K562 (cell line): ENCODE measurements at regions not wholly inside any gene's neighbourhood (a gene's known extent, or its start where the extent isn't known, plus 50 kb on each side); places are given as distances from the start of the nearest gene placed in this dataset.

Experiments used
- ATAC-seq: fragments of 200-7000 bp; cut with Tn5 transposase; 3 replicates; pipeline ENCODE4 v1.9.1; 2020; ENCODE audit warnings: moderate library complexity
- BruUV-seq: library from RNA; stranded (reverse); fragments of 400-500 nt; replicated peaks from 2 replicates; lab custom pipeline; 2021; lab: Mats Ljungman, UMichigan
- CTCF ChIA-PET: fragments of 300-600 bp; formaldehyde crosslinking; extraction: SDS; loops from one replicate; lab custom pipeline; 2021; ENCODE audit warnings: low intra/inter-chr PET ratio; lab: Yijun Ruan, JAX
- POLR2A ChIA-PET: fragments of 300-600, 350-650 bp; sonication (Branson Sonifier 250); formaldehyde crosslinking; extraction: SDS; loops from one replicate; lab custom pipeline; 2021; ENCODE audit warnings: antibody characterized with exemption, inconsistent platforms; lab: Yijun Ruan, JAX
- DNase-seq, 4 experiments: peaks; one replicate each; pipeline versions ENCODE4 v3.0.0 to v3.0.0-alpha.2; 2011 to 2018; ENCODE audit warnings: low spot score in 3 of 4, mixed read lengths in 3 of 4; ENCODE audit errors: extremely low read depth in 1 of 4
- FAIRE-seq: peaks from 2 replicates; lab custom pipeline; 2011; peaks lifted over from hg19 to GRCh38; lab: Jason Lieb, UNC
- H2AFZ ChIP-seq: 2 replicates; pipeline ENCODE4 v1.6.0; 2011; ENCODE audit warnings: low read depth, low read length, control low read depth, inconsistent platforms
- H3K27ac ChIP-seq: fragments of 200-600 bp; 3 replicates; pipeline ENCODE4 v1.8.0; 2011; ENCODE audit warnings: low read depth, mild to moderate bottlenecking, control low read depth, inconsistent platforms, low read length, moderate library complexity, mixed read lengths; ENCODE audit errors: extremely low read depth
- H3K27me3 ChIP-seq, 2 experiments: fragments of 300-600 bp in 1 of 2; 2 replicates in 1 of 2; 3 replicates in 1 of 2; pipeline versions ENCODE4 v1.6.0 to v1.8.0; 2011; ENCODE audit warnings: inconsistent platforms in 2 of 2, low read length in 2 of 2, mild to moderate bottlenecking in 1 of 2, mixed read lengths in 1 of 2, moderate library complexity in 1 of 2; ENCODE audit not compliant: control insufficient read depth in 2 of 2, insufficient read depth in 2 of 2
- H3K36me3 ChIP-seq: fragments of 300-600 bp; 3 replicates; pipeline ENCODE4 v1.8.0; 2011; ENCODE audit warnings: mild to moderate bottlenecking, low read length, inconsistent platforms; ENCODE audit not compliant: control insufficient read depth, insufficient read depth
- H3K4me1 ChIP-seq, 2 experiments: fragments of 200-600 bp in 1 of 2; replicated peaks in 1 of 2; 2 replicates in 1 of 2; 3 replicates in 1 of 2; pipeline versions ENCODE4 v1.5.1 to v1.8.0; 2011; ENCODE audit warnings: inconsistent platforms in 2 of 2, low read length in 2 of 2, mild to moderate bottlenecking in 1 of 2, mixed read lengths in 1 of 2, moderate library complexity in 1 of 2; ENCODE audit not compliant: control insufficient read depth in 2 of 2, insufficient read depth in 2 of 2
- H3K4me2 ChIP-seq: 2 replicates; pipeline ENCODE4 v1.6.1; 2011; ENCODE audit warnings: low read length, control low read depth, inconsistent platforms, mixed read lengths; ENCODE audit not compliant: insufficient read depth
- H3K4me3 ChIP-seq: fragments of 200-600 bp; sonication (generic), shearing (Covaris generic); 2 replicates; pipeline ENCODE4 v1.5.1; 2016; ENCODE audit warnings: control low read depth, inconsistent platforms
- H3K79me2 ChIP-seq: fragments of 200-600 bp; 3 replicates; pipeline ENCODE4 v1.8.0; 2011; ENCODE audit warnings: low read length, inconsistent platforms; ENCODE audit not compliant: control insufficient read depth, insufficient read depth
- H3K9ac ChIP-seq, 2 experiments: 2 replicates each; pipeline versions ENCODE4 v1.6.0 to v1.6.1; 2011; ENCODE audit warnings: low read depth in 2 of 2, low read length in 2 of 2, control low read depth in 1 of 2, inconsistent platforms in 1 of 2, mild to moderate bottlenecking in 1 of 2, mixed read lengths in 1 of 2; ENCODE audit not compliant: insufficient read depth in 1 of 2
- H3K9me1 ChIP-seq: one replicate; pipeline ENCODE4 v1.6.0; 2011; ENCODE audit warnings: inconsistent platforms, mild to moderate bottlenecking, low read length, moderate library complexity; ENCODE audit not compliant: control insufficient read depth, insufficient read depth
- H3K9me3 ChIP-seq: replicated peaks from 2 replicates; pipeline ENCODE4 v1.5.1; 2011; ENCODE audit warnings: low read depth, low read length, inconsistent platforms; ENCODE audit not compliant: control insufficient read depth, insufficient read depth
- H4K20me1 ChIP-seq: replicated peaks from 2 replicates; pipeline ENCODE4 v1.6.1; 2011; ENCODE audit warnings: low read length, inconsistent platforms, mixed read lengths; ENCODE audit not compliant: control insufficient read depth, insufficient read depth
- ILK ChIP-seq: fragments of 450-650 bp; IDR thresholded peaks from 2 replicates; pipeline ENCODE4 v1.6.1; 2016; ENCODE audit warnings: missing genetic modification characterization, low read depth, mild to moderate bottlenecking, missing compliant biosample characterization, moderate library complexity, borderline replicate concordance
- KLF1 ChIP-seq: fragments of 450-650 bp; IDR thresholded peaks from 2 replicates; pipeline ENCODE4 v1.6.1; 2016; ENCODE audit warnings: missing genetic modification characterization, missing compliant biosample characterization
- MITF ChIP-seq: IDR thresholded peaks from 2 replicates; pipeline ENCODE4 v1.6.1; 2014; ENCODE audit warnings: antibody characterized with exemption
- SMC3 ChIP-seq: conservative IDR thresholded peaks from 2 replicates; pipeline ENCODE4 v1.6.1; 2011; ENCODE audit warnings: low read depth, low read length, improper control_type of control experiment; ENCODE audit not compliant: insufficient read depth
- ZNF175 ChIP-seq: fragments of 200-800 bp; sonication (Bioruptor generic); IDR thresholded peaks from 2 replicates; pipeline ENCODE4 v1.6.1; 2016; ENCODE audit warnings: low read depth, mild to moderate bottlenecking, missing genetic modification characterization, missing compliant biosample characterization
- ZNF354B ChIP-seq: fragments of 250-450 bp; sonication (Bioruptor Pico); IDR thresholded peaks from 2 replicates; pipeline ENCODE4 v1.4.0; 2020
- ZNF445 ChIP-seq: fragments of 250-450 bp; sonication (Bioruptor Pico); IDR thresholded peaks from 2 replicates; pipeline ENCODE4 v1.4.0; 2020; ENCODE audit warnings: low read depth, mild to moderate bottlenecking, moderate library complexity
- in situ Hi-C: fragments of 300-500 bp; cut with MboI; formaldehyde crosslinking; loops from 4 replicates; pipeline ENCODE4 v1.15.0; 2018; ENCODE audit warnings: inconsistent platforms, mixed read lengths
- intact Hi-C: fragments of 100-400 bp; cut with micrococcal nuclease; formaldehyde crosslinking; loops from 2 replicates; pipeline ENCODE4 v1.14.2; 2022
- TF ChIP-seq, protein P1 (sequence below): fragments of 450-650 bp; formaldehyde crosslinking; conservative IDR thresholded peaks from 2 replicates; pipeline ENCODE4 v1.4.0; 2022; ENCODE audit warnings: mild to moderate bottlenecking, missing genetic modification characterization
- TF ChIP-seq, protein P2 (sequence below): sonication (generic); formaldehyde crosslinking; IDR thresholded peaks from 2 replicates; pipeline ENCODE4 v1.8.0; 2022; ENCODE audit warnings: missing genetic modification reagents, mild to moderate bottlenecking, moderate library complexity, borderline replicate concordance

DNA sequence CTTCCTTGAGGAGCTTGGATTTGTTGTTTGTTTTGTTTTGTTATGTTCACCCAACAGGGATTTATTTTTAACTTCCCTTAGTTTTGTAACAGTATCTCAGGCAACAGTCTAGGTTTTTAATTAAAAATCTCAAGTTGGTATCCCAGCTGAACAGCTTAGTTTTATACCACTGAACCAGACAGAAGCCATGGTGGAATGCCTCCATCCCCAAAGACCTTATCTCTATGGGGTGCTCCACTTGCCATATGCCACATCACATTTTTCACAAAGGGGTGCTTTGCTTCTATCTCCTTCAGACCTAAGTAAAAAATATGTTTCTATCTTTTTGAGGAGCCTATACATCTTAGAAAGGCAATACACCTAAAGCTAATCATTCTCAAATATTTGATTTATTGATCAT is 715.8 kb upstream of the KIF2B start:
- ChIA-PET POLR2A (no interaction called here), CTCF (no interaction called here)
- H3K9ac ChIP-seq = no peak overlapping the region
- 0 out of 2 replicates have a peak, but pooled peaks cover 2% of the 10 kb centered on the region for H3K9me3 ChIP-seq
- no peak overlapping the region for H3K4me3 ChIP-seq
- no peak overlapping the region for H2AFZ ChIP-seq
- no peaks in the 10 kb centered on the region for H3K79me2 ChIP-seq
- H3K27ac ChIP-seq = no peak overlapping the region
- no peaks in the 10 kb centered on the region for H3K4me1 ChIP-seq
- ATAC-seq (no peak), FAIRE-seq (no peak), DNase-seq (no peak)
- no peaks in the 10 kb centered on the region for H4K20me1 ChIP-seq
- no peak overlapping the region for H3K4me2 ChIP-seq
- H3K9me1 ChIP-seq = no peaks in the 10 kb centered on the region
- in situ Hi-C loops (no loop called here), intact Hi-C loops (no loop called here)
- no peaks in the 10 kb centered on the region for H3K36me3 ChIP-seq
- TF ChIP-seq, protein P1, sequence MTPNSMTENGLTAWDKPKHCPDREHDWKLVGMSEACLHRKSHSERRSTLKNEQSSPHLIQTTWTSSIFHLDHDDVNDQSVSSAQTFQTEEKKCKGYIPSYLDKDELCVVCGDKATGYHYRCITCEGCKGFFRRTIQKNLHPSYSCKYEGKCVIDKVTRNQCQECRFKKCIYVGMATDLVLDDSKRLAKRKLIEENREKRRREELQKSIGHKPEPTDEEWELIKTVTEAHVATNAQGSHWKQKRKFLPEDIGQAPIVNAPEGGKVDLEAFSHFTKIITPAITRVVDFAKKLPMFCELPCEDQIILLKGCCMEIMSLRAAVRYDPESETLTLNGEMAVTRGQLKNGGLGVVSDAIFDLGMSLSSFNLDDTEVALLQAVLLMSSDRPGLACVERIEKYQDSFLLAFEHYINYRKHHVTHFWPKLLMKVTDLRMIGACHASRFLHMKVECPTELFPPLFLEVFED (CRISPR knock-in tag) = no peak
- TF ChIP-seq ILK (tag) (no peak), KLF1 (tag) (no peak), MITF (no peak), ZNF445 (CRISPR knock-in tag) (no peak), SMC3 (no peak), ZNF354B (CRISPR knock-in tag) (no peak), ZNF175 (CRISPR knock-in tag) (no peak)
- TF ChIP-seq, protein P2, sequence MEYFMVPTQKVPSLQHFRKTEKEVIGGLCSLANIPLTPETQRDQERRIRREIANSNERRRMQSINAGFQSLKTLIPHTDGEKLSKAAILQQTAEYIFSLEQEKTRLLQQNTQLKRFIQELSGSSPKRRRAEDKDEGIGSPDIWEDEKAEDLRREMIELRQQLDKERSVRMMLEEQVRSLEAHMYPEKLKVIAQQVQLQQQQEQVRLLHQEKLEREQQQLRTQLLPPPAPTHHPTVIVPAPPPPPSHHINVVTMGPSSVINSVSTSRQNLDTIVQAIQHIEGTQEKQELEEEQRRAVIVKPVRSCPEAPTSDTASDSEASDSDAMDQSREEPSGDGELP (CRISPR knock-in tag) = no peak
- no TSS peak for BruUV-seq
- H3K27me3 ChIP-seq = no peaks in the 10 kb centered on the region
